22Rv1 (cell line): ENCODE measurements at regions not wholly inside any gene's neighbourhood (a gene's known extent, or its start where the extent isn't known, plus 50 kb on each side); places are given as distances from the start of the nearest gene placed in this dataset.

Experiments
- CTCF ChIP-seq: fragments of 450-650 bp; IDR thresholded peaks from 2 replicates; pipeline ENCODE4 v1.5.1; 2017; ENCODE audit warnings: mild to moderate bottlenecking
- ZFX ChIP-seq: fragments of 450-650 bp; IDR thresholded peaks from 2 replicates; pipeline ENCODE4 v1.6.1; 2017; ENCODE audit warnings: antibody characterized with exemption, borderline replicate concordance

GRCh38 chr6:27126815-27127537, 120.5 kb upstream of the PRSS16 start:
- TF ChIP-seq CTCF (peak; percentile 94), ZFX (no peak)
